ENCODE measurements at regions not wholly inside any gene's neighbourhood (a gene's known extent, or its start where the extent isn't known, plus 50 kb on each side); places are given as distances from the start of the nearest gene placed in this dataset.

- DNase-seq (ENCODE audit: low spot score) = no peak
- H3K4me1 ChIP-seq (ENCODE audit: insufficient read depth, low read length, poor library complexity, severe bottlenecking) = no peaks in the 10 kb centered on the region
- TF ChIP-seq EZH2 (IDR thresholded peaks at IDR 0.05; ENCODE audit: borderline replicate concordance, low read depth, low read length, poor library complexity, severe bottlenecking) = no peak
- no peak for TF ChIP-seq CTCF (conservative IDR thresholded peaks at IDR 0.05; ENCODE audit: low read depth, low read length)
- no peaks in the 10 kb centered on the region for H3K36me3 ChIP-seq (ENCODE audit: insufficient read depth, low read length, poor library complexity, severe bottlenecking)
- peaks cover 9% of the 10 kb centered on the region for H3K9me3 ChIP-seq (ENCODE audit: low read depth, low read length, poor library complexity, severe bottlenecking)
- BruUV-seq (replicated peaks) = no TSS peak
- H3K4me3 ChIP-seq (ENCODE audit: low read depth, low read length, poor library complexity, severe bottlenecking) = no peak overlapping the region
- intact Hi-C loops (cut with micrococcal nuclease; ENCODE audit: unreplicated experiment) = no loop called here
- no peak overlapping the region for H3K27ac ChIP-seq (ENCODE audit: low read depth, low read length, poor library complexity, severe bottlenecking)
- H3K27me3 ChIP-seq (replicated peaks; ENCODE audit: insufficient read depth, low read depth, low read length, poor library complexity) = peaks cover 34% of the 10 kb centered on the region
- POLR2A ChIA-PET (ENCODE audit: low non-redundant PET) = no interaction called here
- CTCF ChIA-PET = no interaction called here
These were observed 180.4 kb upstream of the DIO3 start for GRCh38 chr14:101380940-101381339.

GRCh38 chr14:101383737-101384338 is 177.5 kb upstream of the DIO3 start:
- TF ChIP-seq CTCF (conservative IDR thresholded peaks at IDR 0.05; ENCODE audit: low read depth, low read length) = no peak
- TF ChIP-seq EZH2 (IDR thresholded peaks at IDR 0.05; ENCODE audit: borderline replicate concordance, low read depth, low read length, poor library complexity, severe bottlenecking) = no peak
- no peaks in the 10 kb centered on the region for H3K4me1 ChIP-seq (ENCODE audit: insufficient read depth, low read length, poor library complexity, severe bottlenecking)
- peaks cover 13% of the 10 kb centered on the region for H3K27me3 ChIP-seq (replicated peaks; ENCODE audit: insufficient read depth, low read depth, low read length, poor library complexity)
- CTCF ChIA-PET = no interaction called here
- DNase-seq (ENCODE audit: low spot score) = no peak
- H3K9me3 ChIP-seq (ENCODE audit: low read depth, low read length, poor library complexity, severe bottlenecking) = peaks cover 9% of the 10 kb centered on the region
- no peak overlapping the region for H3K4me3 ChIP-seq (ENCODE audit: low read depth, low read length, poor library complexity, severe bottlenecking)
- intact Hi-C loops (cut with micrococcal nuclease; ENCODE audit: unreplicated experiment) = no loop called here
- BruUV-seq (replicated peaks) = no TSS peak
- H3K36me3 ChIP-seq (ENCODE audit: insufficient read depth, low read length, poor library complexity, severe bottlenecking) = no peaks in the 10 kb centered on the region
- no peak overlapping the region for H3K27ac ChIP-seq (ENCODE audit: low read depth, low read length, poor library complexity, severe bottlenecking)
- POLR2A ChIA-PET (ENCODE audit: low non-redundant PET) = no interaction called here

- DNase-seq (ENCODE audit: low spot score) = no peak
- no peak for TF ChIP-seq CTCF (conservative IDR thresholded peaks at IDR 0.05; ENCODE audit: low read depth, low read length)
- no peak for TF ChIP-seq EZH2 (IDR thresholded peaks at IDR 0.05; ENCODE audit: borderline replicate concordance, low read depth, low read length, poor library complexity, severe bottlenecking)
- BruUV-seq (replicated peaks) = no TSS peak
- Histone ChIP-seq H3K9me3 (ENCODE audit: low read depth, low read length, poor library complexity, severe bottlenecking) (no peaks in the 10 kb centered on the region), H3K27me3 (replicated peaks; ENCODE audit: insufficient read depth, low read depth, low read length, poor library complexity) (peaks cover 20% of the 10 kb centered on the region), H3K27ac (ENCODE audit: low read depth, low read length, poor library complexity, severe bottlenecking) (no peak overlapping the region), H3K4me3 (ENCODE audit: low read depth, low read length, poor library complexity, severe bottlenecking) (no peak overlapping the region), H3K4me1 (ENCODE audit: insufficient read depth, low read length, poor library complexity, severe bottlenecking) (no peaks in the 10 kb centered on the region), H3K36me3 (ENCODE audit: insufficient read depth, low read length, poor library complexity, severe bottlenecking) (no peaks in the 10 kb centered on the region)
- CTCF ChIA-PET = no interaction called here
- intact Hi-C loops (cut with micrococcal nuclease; ENCODE audit: unreplicated experiment) = no loop called here
- POLR2A ChIA-PET (ENCODE audit: low non-redundant PET) = no interaction called here
These were observed 166.9 kb upstream of the DIO3 start for GRCh38 chr14:101394374-101394773.

Data from A673 (cell line).